DMS53 (cell line): ENCODE measurements at regions not wholly inside any gene's neighbourhood (a gene's known extent, or its start where the extent isn't known, plus 50 kb on each side); places are given as distances from the start of the nearest gene placed in this dataset.

ENCODE experiments used
- DNase-seq: peaks from one replicate; lab custom pipeline; 2025; lab: John Stamatoyannopoulos, UW

- DNase-seq = no peak
These were observed 193.0 kb upstream of the RARB start for GRCh38 chr3:25235031-25235430.

- no peak for DNase-seq
These were observed 192.6 kb upstream of the RARB start for GRCh38 chr3:25235466-25235865.

GRCh38 chr3:25237602-25238001 lies 190.5 kb upstream of the RARB start:
- DNase-seq = no peak

- DNase-seq = no peak
These were observed 189.0 kb upstream of the RARB start for GRCh38 chr3:25239042-25239441.

- DNase-seq = no peak
These were observed 181.2 kb upstream of the RARB start for GRCh38 chr3:25246913-25247312.

GRCh38 chr3:25252291-25252690 lies 175.8 kb upstream of the RARB start:
- DNase-seq = no peak

GRCh38 chr3:25257026-25257425 lies 171.0 kb upstream of the RARB start:
- DNase-seq = no peak

GRCh38 chr3:25259871-25260270 lies 168.2 kb upstream of the RARB start:
- DNase-seq = no peak

GRCh38 chr3:25262322-25262721 lies 165.7 kb upstream of the RARB start:
- no peak for DNase-seq

GRCh38 chr3:25265284-25265683 lies 162.8 kb upstream of the RARB start:
- DNase-seq = no peak

- DNase-seq = no peak
These were observed 161.4 kb upstream of the RARB start for GRCh38 chr3:25266677-25267076.

- DNase-seq = no peak
These were observed 156.0 kb upstream of the RARB start for GRCh38 chr3:25272090-25272489.

GRCh38 chr3:25273582-25274171 lies 154.4 kb upstream of the RARB start:
- DNase-seq = no peak

GRCh38 chr3:25277503-25277902 lies 150.6 kb upstream of the RARB start:
- no peak for DNase-seq

- no peak for DNase-seq
These were observed 146.9 kb upstream of the RARB start for GRCh38 chr3:25281041-25281731.

- DNase-seq = no peak
These were observed 146.3 kb upstream of the RARB start for GRCh38 chr3:25281732-25282126.

- DNase-seq = no peak
These were observed 144.4 kb upstream of the RARB start for GRCh38 chr3:25283613-25284012.

GRCh38 chr3:25284249-25284648 lies 143.8 kb upstream of the RARB start:
- DNase-seq = no peak

GRCh38 chr3:25287291-25287884 lies 140.7 kb upstream of the RARB start:
- no peak for DNase-seq

GRCh38 chr3:25288413-25288812 lies 139.7 kb upstream of the RARB start:
- DNase-seq = no peak

- no peak for DNase-seq
These were observed 138.9 kb upstream of the RARB start for GRCh38 chr3:25289156-25289555.

GRCh38 chr3:25289663-25290062 lies 138.4 kb upstream of the RARB start:
- no peak for DNase-seq

- DNase-seq = peak; percentile 62
These were observed 136.6 kb upstream of the RARB start for GRCh38 chr3:25291481-25291905.

GRCh38 chr3:25292036-25292435 lies 136.0 kb upstream of the RARB start:
- DNase-seq = no peak
